DMS 273 (cell line): ENCODE measurements at regions not wholly inside any gene's neighbourhood (a gene's known extent, or its start where the extent isn't known, plus 50 kb on each side); places are given as distances from the start of the nearest gene placed in this dataset.
"Not testable (repeated sequence)": the region's sequence is repeated elsewhere in the genome, so short reads cannot be mapped to it uniquely, and the experiment has no call there.

Experiments used
- DNase-seq: peaks from one replicate; lab custom pipeline; 2025; ENCODE audit not compliant: unreplicated experiment; lab: John Stamatoyannopoulos, UW

DNA sequence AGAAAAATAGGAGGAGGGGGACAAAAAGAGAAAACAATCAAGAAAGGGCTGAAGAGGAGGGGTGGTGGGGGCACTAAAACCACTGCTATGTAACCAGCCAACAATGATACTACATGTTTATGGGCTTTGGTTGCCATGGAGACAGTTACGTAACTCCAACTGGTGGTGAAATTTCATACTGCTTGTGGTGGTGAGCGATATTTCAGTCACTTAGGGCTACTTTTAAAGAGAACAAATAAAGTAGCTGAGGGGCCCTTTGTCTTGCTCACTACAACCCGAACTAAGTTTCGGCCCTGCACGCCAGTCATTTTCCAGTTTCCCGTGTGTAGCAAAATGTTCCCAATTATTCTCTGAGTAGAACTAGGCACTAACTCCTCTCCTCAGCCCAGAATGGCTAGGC lies 275.2 kb upstream of the EDA2R start:
- DNase-seq: peak; percentile 44

DNA sequence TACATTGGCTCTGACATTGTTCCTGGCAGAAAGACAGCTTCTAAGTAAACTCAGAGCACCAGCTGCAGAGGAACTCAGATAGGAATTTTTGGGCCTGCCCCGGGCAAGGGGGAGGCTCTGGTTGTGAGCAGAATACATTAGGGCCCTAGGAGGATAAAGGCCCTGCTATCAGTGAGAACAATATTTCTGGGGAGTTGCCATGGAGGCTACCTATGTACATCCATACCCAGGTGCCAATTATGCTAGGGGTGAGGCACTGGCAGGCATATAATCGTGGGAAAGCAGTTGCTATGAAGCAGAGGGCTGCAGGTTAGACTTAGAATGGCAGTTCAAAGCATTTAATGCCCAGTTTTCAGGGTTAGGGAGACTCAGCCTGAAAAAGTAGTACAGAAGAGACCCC lies 273.5 kb upstream of the EDA2R start:
- no peak for DNase-seq

GRCh38 chrX:66902081-66902480 lies 263.2 kb upstream of the EDA2R start:
- no peak for DNase-seq

DNA sequence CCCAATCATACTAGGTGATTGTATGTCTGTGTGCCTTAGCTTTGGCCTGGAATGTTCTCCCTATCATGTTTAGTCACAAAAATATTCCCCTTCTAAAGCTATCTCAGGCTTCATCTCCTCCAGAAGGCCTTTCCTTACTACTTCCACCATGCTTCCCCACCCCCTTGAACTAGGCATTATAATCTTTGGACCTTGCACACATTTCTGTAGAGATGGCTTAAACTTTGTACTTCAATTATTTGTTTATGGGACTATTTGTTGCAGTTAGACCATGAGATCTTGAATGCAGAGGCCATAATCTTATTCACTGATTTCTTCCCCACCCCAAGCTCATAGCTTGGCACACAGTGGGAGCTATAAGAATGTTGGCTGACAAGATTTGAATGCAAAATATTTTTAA lies 262.0 kb upstream of the EDA2R start:
- no peak for DNase-seq

DNA sequence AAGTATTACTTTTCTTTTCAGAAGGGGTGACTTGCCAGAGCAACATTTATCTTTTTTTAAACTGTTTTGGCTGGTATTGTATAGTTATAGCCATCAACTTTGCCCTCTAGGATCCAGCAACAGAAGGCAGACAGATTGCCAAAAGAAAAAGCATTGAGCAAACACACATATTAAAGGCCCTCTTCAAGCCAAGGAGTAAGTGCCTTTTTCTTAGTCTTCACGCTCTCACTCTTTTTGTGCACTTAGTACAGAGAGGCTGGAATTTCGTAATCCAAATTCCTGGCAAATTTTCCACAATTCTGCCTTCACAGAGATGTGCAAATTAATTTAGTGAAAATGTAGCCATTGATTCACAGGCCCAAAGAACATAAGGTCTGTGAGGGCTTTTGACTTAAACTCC lies 253.1 kb upstream of the EDA2R start:
- no peak for DNase-seq

GRCh38 chrX:66889418-66889817 lies 250.5 kb upstream of the EDA2R start:
- DNase-seq: no peak

- DNase-seq: no peak
These were observed 243.2 kb upstream of the EDA2R start for GRCh38 chrX:66882101-66882500.

- no peak for DNase-seq
These were observed 237.9 kb upstream of the EDA2R start for GRCh38 chrX:66876776-66877175.

GRCh38 chrX:66872771-66873170 lies 233.9 kb upstream of the EDA2R start:
- DNase-seq: no peak

GRCh38 chrX:66863721-66864120 lies 224.8 kb upstream of the EDA2R start:
- no peak for DNase-seq

GRCh38 chrX:66833426-66833825 lies 194.5 kb upstream of the EDA2R start:
- no peak for DNase-seq

GRCh38 chrX:66815227-66815626 lies 176.3 kb upstream of the EDA2R start:
- DNase-seq: no peak

- not testable (repeated sequence) for DNase-seq
These were observed 155.6 kb upstream of the EDA2R start for GRCh38 chrX:66794514-66794913.

DNA sequence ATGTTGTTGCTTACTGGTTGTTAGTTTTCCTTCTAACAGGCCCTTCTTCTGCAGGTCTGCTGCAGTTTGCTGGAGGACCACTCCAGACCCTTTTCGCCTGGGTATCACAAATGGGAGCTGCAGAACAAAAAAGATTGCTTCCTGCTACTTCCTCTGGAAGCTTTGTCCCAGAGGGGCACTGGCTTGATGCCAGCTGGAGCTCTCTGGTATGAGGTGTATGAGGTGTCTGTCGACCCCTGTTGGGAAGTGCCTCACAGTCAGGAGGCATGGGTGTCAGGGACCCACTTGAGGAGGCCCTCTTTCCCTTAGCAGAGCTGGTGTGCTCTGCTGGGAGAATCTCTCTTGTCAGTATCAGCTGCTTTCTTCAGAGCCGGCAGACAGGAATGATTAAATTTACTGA lies 127.4 kb upstream of the EDA2R start:
- DNase-seq: no peak

- DNase-seq: peak; percentile 38
These were observed 121.8 kb upstream of the EDA2R start for GRCh38 chrX:66760651-66761050.

- DNase-seq: no peak
These were observed 117.8 kb upstream of the EDA2R start for GRCh38 chrX:66756717-66757116.

DNA sequence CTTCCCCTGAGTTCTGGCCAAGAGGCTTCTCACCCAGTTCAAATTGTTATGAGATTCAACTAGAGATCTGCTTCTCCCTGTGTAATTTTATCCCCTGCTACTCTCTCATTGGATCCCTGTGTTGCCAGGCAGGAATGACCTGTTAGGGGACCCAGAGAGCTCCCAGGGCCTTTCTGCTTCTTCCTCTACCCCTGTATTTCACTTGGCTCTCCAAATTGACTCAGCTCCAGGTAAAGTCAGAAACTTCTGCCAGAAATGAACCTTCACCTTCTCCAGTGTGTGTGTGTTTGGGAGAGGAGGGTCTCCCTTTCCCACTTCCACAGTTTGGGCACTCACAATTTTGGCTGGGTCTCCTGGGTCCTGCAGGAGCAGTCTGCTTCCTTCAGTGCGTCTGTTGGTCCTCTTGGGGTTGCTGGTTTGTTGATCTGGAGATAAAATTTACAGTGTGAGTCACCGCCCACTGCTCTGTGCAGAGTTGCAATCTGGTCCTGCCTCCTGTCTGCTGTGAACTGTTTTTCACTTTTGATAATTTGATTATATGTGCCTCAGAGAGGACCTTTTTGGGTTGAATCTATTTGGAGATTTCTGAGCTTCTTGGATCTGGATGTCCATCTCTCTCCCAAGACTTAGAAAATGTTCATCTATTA lies 112.4 kb upstream of the EDA2R start:
- no peak for DNase-seq

DNA sequence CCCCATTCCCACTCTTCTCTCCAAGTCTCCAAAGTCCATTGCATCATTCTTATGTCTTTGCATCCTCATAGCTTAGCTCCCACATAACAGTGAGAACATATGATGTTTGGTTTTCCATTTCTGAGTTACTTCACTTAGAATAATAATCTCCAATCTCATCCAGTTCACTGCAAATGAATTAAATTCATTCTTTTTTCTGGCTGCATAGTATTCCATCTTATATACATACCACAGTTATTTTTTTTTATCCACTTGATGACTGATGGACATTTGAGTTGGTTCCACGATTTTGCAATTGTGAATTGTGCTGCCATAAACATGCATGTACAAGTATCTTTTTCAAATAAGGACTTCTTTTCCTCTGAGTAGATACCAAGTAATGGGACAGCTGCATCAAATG lies 105.6 kb upstream of the EDA2R start:
- not testable (repeated sequence) for DNase-seq

DNA sequence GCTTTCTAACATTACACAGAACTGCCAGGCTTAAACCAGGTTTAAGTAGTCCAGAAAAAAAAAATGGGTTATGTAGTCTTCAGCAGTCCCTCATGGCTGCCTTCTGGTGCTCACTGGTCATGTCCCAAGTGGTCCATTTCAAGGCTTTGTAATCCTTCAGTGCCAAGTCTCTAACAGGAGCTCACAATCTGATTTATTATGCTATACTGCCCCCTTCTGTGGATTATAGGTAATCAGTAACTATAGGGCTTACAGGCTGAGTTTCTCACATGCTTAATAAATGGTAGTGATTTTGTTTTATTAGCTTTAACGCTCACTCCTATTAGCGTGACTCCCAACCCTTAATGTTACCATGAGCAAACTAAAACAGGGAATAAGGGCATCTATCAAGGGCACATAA lies 92.5 kb upstream of the EDA2R start:
- DNase-seq: peak; percentile 59

DNA sequence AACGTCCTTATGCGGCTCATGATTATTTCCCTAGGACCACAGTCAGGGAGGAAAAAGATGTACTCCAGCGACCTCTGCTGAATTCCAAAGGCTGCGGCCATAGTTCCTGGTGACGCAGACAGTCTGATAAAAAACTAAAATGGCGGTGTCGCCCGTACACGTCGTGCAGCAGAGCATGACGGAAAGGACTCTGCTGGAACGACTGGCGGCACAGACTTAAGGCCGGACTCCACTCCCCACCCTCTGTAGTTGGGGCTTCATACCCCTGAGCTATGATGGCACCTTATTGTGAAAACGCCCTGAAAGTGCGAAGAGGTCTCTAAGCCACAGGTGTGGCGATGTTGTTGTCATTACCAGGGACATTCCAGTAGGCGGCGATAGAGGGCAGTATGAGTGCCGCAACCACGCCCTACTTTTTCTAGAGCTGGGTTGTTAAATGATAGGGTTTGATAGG lies 90.0 kb upstream of the EDA2R start:
- peak; percentile 57 for DNase-seq

GRCh38 chrX:66717926-66718325 lies 79.0 kb upstream of the EDA2R start:
- no peak for DNase-seq

- DNase-seq: no peak
These were observed 59.7 kb upstream of the EDA2R start for GRCh38 chrX:66698273-66699204.
